H1 (cell line): ENCODE measurements at regions not wholly inside any gene's neighbourhood (a gene's known extent, or its start where the extent isn't known, plus 50 kb on each side); places are given as distances from the start of the nearest gene placed in this dataset.

Experiments
- CEBPB ChIP-seq: IDR thresholded peaks from 2 replicates; pipeline ENCODE4 v1.6.1; 2012; ENCODE audit warnings: low read depth, low read length
- EP300 ChIP-seq, 2 experiments: IDR thresholded peaks; 1 replicate in 1 of 2; 2 replicates in 1 of 2; pipeline ENCODE4 v1.6.1; 2011 to 2012; ENCODE audit warnings: low read depth in 2 of 2, low read length in 2 of 2, mild to moderate bottlenecking in 2 of 2, borderline replicate concordance in 1 of 2, inconsistent platforms in 1 of 2, moderate library complexity in 1 of 2
- EZH2 ChIP-seq: fragments of 200-600 bp; sonication (generic); IDR thresholded peaks from 2 replicates; pipeline ENCODE4 v1.7.1; 2012; ENCODE audit warnings: low read depth, mild to moderate bottlenecking, moderate library complexity, low read length, inconsistent platforms; ENCODE audit not compliant: severe bottlenecking
- FOSL1 ChIP-seq: IDR thresholded peaks from 2 replicates; pipeline ENCODE4 v1.6.1; 2011; ENCODE audit warnings: mild to moderate bottlenecking, low read depth, low read length, moderate library complexity; ENCODE audit not compliant: insufficient read depth
- KDM1A ChIP-seq: fragments of 200-600, 300-600 bp; sonication (generic); IDR thresholded peaks from 2 replicates; pipeline ENCODE4 v1.7.1; 2016; ENCODE audit warnings: mild to moderate bottlenecking, low read length, borderline replicate concordance
- KDM4A ChIP-seq: IDR thresholded peaks from one replicate; pipeline ENCODE4 v1.7.1; 2012; ENCODE audit warnings: low read depth, mild to moderate bottlenecking, moderate library complexity, low read length, inconsistent platforms; ENCODE audit not compliant: severe bottlenecking
- PHF8 ChIP-seq: fragments of 200-600 bp; sonication (generic); conservative IDR thresholded peaks from 2 replicates; pipeline ENCODE4 v1.7.1; 2012; ENCODE audit warnings: low read depth, mild to moderate bottlenecking, inconsistent platforms, low read length, moderate library complexity
- POLR2AphosphoS5 ChIP-seq: IDR thresholded peaks from 2 replicates; pipeline ENCODE4 v1.6.1; 2011; ENCODE audit warnings: low read depth, low read length
- RNF2 ChIP-seq: fragments of 200-900, 300-1000 bp; sonication (generic); IDR thresholded peaks from 2 replicates; pipeline ENCODE4 v1.7.1; 2016; ENCODE audit warnings: borderline replicate concordance, low read depth, mild to moderate bottlenecking, antibody characterized with exemption, low read length; ENCODE audit not compliant: poor library complexity, severe bottlenecking; ENCODE audit errors: missing control alignments
- SIN3A ChIP-seq, 2 experiments: IDR thresholded peaks in 1 of 2; conservative IDR thresholded peaks in 1 of 2; 2 replicates each; pipeline ENCODE4 v1.6.1; 2011 to 2012; ENCODE audit warnings: low read length in 2 of 2, improper control_type of control experiment in 1 of 2, low read depth in 1 of 2, mild to moderate bottlenecking in 1 of 2
- TF ChIP-seq, protein P1 (sequence below), 3 experiments: IDR thresholded peaks; 1 replicate in 2 of 3; 2 replicates in 1 of 3; pipeline versions ENCODE4 v1.5.1 to v1.6.1; 2011; ENCODE audit warnings: low read length in 3 of 3, mild to moderate bottlenecking in 3 of 3, inconsistent platforms in 2 of 3, low read depth in 1 of 3, moderate library complexity in 1 of 3; ENCODE audit not compliant: insufficient read depth in 1 of 3; ENCODE audit errors: control extremely low read depth in 1 of 3
- TF ChIP-seq, protein P2 (sequence below): IDR thresholded peaks from 2 replicates; pipeline ENCODE4 v1.6.1; 2011; ENCODE audit warnings: low read depth, mild to moderate bottlenecking, low read length; ENCODE audit not compliant: insufficient read depth
- TF ChIP-seq, protein P3 (sequence below): IDR thresholded peaks from 2 replicates; pipeline ENCODE4 v1.6.1; 2012; ENCODE audit warnings: inconsistent platforms

DNA sequence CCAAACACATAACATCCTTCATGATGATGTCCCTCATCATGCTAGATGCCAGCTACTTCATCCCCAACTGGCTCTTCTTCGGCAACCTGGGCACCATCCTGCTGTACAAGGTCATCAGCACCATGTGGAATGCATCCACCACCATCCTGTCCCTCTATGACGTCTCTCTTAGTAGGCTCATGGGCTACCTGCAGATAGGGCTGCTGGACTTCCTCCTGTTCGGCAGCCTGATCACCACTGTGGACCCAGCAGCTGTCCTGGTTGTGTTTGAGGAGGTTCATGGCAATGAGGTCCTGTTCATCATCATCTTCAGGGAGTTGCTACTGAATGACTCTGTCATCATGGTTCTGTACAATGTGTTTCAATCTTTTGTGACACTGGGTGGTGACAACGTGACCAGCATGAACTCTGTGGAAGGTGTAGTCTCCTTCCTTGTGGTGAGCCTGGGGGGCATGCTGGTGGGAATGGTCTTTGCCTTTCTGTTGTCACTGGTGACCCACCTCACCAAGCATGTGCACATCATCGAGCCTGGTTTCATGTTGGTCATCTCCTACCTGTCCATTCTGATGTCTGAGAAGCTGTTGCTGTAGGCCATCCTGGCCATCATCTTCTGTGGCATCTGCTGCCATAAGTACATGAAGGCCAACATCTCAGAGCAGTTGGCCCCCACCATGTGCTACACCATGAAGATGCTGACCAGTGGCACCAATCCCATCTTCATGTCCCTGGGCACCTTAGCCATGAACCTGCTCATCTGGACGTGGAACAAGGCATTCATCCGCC is 120.7 kb upstream of the SERPIND1 start:
- TF ChIP-seq, protein P1, sequence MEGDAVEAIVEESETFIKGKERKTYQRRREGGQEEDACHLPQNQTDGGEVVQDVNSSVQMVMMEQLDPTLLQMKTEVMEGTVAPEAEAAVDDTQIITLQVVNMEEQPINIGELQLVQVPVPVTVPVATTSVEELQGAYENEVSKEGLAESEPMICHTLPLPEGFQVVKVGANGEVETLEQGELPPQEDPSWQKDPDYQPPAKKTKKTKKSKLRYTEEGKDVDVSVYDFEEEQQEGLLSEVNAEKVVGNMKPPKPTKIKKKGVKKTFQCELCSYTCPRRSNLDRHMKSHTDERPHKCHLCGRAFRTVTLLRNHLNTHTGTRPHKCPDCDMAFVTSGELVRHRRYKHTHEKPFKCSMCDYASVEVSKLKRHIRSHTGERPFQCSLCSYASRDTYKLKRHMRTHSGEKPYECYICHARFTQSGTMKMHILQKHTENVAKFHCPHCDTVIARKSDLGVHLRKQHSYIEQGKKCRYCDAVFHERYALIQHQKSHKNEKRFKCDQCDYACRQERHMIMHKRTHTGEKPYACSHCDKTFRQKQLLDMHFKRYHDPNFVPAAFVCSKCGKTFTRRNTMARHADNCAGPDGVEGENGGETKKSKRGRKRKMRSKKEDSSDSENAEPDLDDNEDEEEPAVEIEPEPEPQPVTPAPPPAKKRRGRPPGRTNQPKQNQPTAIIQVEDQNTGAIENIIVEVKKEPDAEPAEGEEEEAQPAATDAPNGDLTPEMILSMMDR (IDR thresholded peaks at IDR 0.05; ENCODE audit: control extremely low read depth in 1 of 3, insufficient read depth in 1 of 3, low read depth in 1 of 3, low read length in 3 of 3): no peak
- TF ChIP-seq FOSL1 (no peak), KDM4A (no peak), EZH2 (no peak), EP300 (IDR thresholded peaks at IDR 0.05; ENCODE audit: borderline replicate concordance in 1 of 2, low read depth in 2 of 2, low read length in 2 of 2) (no peak), SIN3A (conservative IDR thresholded peaks at IDR 0.05 in 1 of 2, IDR thresholded peaks at IDR 0.05 in 1 of 2; ENCODE audit: low read depth in 1 of 2, low read length in 2 of 2) (no peak), CEBPB (no peak), KDM1A (no peak), PHF8 (no peak), POLR2AphosphoS5 (no peak), RNF2 (no peak)
- TF ChIP-seq, protein P2, sequence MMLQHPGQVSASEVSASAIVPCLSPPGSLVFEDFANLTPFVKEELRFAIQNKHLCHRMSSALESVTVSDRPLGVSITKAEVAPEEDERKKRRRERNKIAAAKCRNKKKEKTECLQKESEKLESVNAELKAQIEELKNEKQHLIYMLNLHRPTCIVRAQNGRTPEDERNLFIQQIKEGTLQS: no peak
- TF ChIP-seq, protein P3, sequence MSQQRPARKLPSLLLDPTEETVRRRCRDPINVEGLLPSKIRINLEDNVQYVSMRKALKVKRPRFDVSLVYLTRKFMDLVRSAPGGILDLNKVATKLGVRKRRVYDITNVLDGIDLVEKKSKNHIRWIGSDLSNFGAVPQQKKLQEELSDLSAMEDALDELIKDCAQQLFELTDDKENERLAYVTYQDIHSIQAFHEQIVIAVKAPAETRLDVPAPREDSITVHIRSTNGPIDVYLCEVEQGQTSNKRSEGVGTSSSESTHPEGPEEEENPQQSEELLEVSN: no peak
